H1 (cell line): ENCODE measurements at regions not wholly inside any gene's neighbourhood (a gene's known extent, or its start where the extent isn't known, plus 50 kb on each side); places are given as distances from the start of the nearest gene placed in this dataset.

Source experiments
- ASH2L ChIP-seq: fragments of 200-600, 300-600 bp; sonication (generic); IDR thresholded peaks from one replicate; pipeline ENCODE4 v1.7.1; 2017; ENCODE audit warnings: low read length
- CHD2 ChIP-seq: IDR thresholded peaks from 2 replicates; pipeline ENCODE4 v1.6.1; 2012; ENCODE audit warnings: low read length, improper control_type of control experiment
- CREB1 ChIP-seq: IDR thresholded peaks from 2 replicates; pipeline ENCODE4 v1.6.1; 2012; ENCODE audit warnings: inconsistent platforms
- EZH2 ChIP-seq: fragments of 200-600 bp; sonication (generic); IDR thresholded peaks from 2 replicates; pipeline ENCODE4 v1.7.1; 2012; ENCODE audit warnings: low read depth, mild to moderate bottlenecking, moderate library complexity, low read length, inconsistent platforms; ENCODE audit not compliant: severe bottlenecking
- HDAC2 ChIP-seq, 2 experiments: fragments of 300-600 bp in 1 of 2; sonication (generic) in 1 of 2; IDR thresholded peaks; 2 replicates each; pipeline ENCODE4 v1.6.1; 2011 to 2012; ENCODE audit warnings: low read depth in 2 of 2, low read length in 2 of 2, mild to moderate bottlenecking in 2 of 2, moderate library complexity in 2 of 2, borderline replicate concordance in 1 of 2, inconsistent platforms in 1 of 2
- HDAC6 ChIP-seq: IDR thresholded peaks from one replicate; pipeline ENCODE4 v1.7.1; 2012; ENCODE audit warnings: low read depth, mild to moderate bottlenecking, inconsistent platforms, low read length, moderate library complexity
- JUND ChIP-seq: IDR thresholded peaks from 2 replicates; pipeline ENCODE4 v1.6.1; 2011; ENCODE audit warnings: mild to moderate bottlenecking, improper control_type of control experiment, low read length
- POLR2A ChIP-seq, 2 experiments: IDR thresholded peaks; 1 replicate in 1 of 2; 2 replicates in 1 of 2; pipeline ENCODE4 v1.6.1; 2011; ENCODE audit warnings: low read depth in 2 of 2, low read length in 2 of 2, mild to moderate bottlenecking in 2 of 2; ENCODE audit errors: control extremely low read depth in 1 of 2
- RBBP5 ChIP-seq: IDR thresholded peaks from 2 replicates; pipeline ENCODE4 v1.7.1; 2012; ENCODE audit warnings: low read depth, mild to moderate bottlenecking, inconsistent platforms, low read length, moderate library complexity, borderline replicate concordance
- RNF2 ChIP-seq: fragments of 200-900, 300-1000 bp; sonication (generic); IDR thresholded peaks from 2 replicates; pipeline ENCODE4 v1.7.1; 2016; ENCODE audit warnings: borderline replicate concordance, low read depth, mild to moderate bottlenecking, antibody characterized with exemption, low read length; ENCODE audit not compliant: poor library complexity, severe bottlenecking; ENCODE audit errors: missing control alignments
- TAF1 ChIP-seq: IDR thresholded peaks from 2 replicates; pipeline ENCODE4 v1.6.1; 2011; ENCODE audit warnings: mild to moderate bottlenecking, low read depth, low read length
- TF ChIP-seq, protein P1 (sequence below), 3 experiments: IDR thresholded peaks; 1 replicate in 2 of 3; 2 replicates in 1 of 3; pipeline versions ENCODE4 v1.5.1 to v1.6.1; 2011; ENCODE audit warnings: low read length in 3 of 3, mild to moderate bottlenecking in 3 of 3, inconsistent platforms in 2 of 3, low read depth in 1 of 3, moderate library complexity in 1 of 3; ENCODE audit not compliant: insufficient read depth in 1 of 3; ENCODE audit errors: control extremely low read depth in 1 of 3

DNA sequence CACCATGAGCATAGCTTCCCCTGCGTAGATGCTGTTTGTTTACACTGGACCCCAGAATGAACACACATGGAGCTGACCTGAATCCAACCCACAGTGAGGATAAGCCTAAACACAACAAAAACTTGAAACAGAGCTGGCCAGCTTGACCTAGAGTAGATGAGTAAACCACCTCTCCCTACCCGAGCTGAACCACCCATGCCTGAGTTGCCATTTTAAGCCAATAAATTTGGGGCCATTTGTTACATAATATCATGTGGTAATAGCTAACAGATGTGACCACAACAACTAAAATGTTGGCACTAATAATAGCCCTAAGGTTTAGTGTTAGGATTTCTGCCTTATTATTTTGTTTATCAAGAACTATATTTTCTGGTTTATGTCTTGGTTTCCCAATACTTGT, 103.2 kb upstream of the GRIK2 start:
- TF ChIP-seq HDAC6, result no peak
- TF ChIP-seq CHD2, result no peak
- TF ChIP-seq, protein P1, sequence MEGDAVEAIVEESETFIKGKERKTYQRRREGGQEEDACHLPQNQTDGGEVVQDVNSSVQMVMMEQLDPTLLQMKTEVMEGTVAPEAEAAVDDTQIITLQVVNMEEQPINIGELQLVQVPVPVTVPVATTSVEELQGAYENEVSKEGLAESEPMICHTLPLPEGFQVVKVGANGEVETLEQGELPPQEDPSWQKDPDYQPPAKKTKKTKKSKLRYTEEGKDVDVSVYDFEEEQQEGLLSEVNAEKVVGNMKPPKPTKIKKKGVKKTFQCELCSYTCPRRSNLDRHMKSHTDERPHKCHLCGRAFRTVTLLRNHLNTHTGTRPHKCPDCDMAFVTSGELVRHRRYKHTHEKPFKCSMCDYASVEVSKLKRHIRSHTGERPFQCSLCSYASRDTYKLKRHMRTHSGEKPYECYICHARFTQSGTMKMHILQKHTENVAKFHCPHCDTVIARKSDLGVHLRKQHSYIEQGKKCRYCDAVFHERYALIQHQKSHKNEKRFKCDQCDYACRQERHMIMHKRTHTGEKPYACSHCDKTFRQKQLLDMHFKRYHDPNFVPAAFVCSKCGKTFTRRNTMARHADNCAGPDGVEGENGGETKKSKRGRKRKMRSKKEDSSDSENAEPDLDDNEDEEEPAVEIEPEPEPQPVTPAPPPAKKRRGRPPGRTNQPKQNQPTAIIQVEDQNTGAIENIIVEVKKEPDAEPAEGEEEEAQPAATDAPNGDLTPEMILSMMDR (IDR thresholded peaks at IDR 0.05; ENCODE audit: control extremely low read depth in 1 of 3, insufficient read depth in 1 of 3, low read depth in 1 of 3, low read length in 3 of 3), result no peak
- TF ChIP-seq TAF1, result no peak
- no peak for TF ChIP-seq RNF2
- no peak for TF ChIP-seq CREB1
- TF ChIP-seq EZH2, result no peak
- TF ChIP-seq HDAC2 (IDR thresholded peaks at IDR 0.05; ENCODE audit: borderline replicate concordance in 1 of 2, low read depth in 2 of 2, low read length in 2 of 2), result no peak
- no peak for TF ChIP-seq POLR2A (IDR thresholded peaks at IDR 0.05; ENCODE audit: control extremely low read depth in 1 of 2, low read depth in 2 of 2, low read length in 2 of 2)
- no peak for TF ChIP-seq JUND
- TF ChIP-seq RBBP5, result no peak
- TF ChIP-seq ASH2L, result no peak
